ENCODE measurements at regions not wholly inside any gene's neighbourhood (a gene's known extent, or its start where the extent isn't known, plus 50 kb on each side); places are given as distances from the start of the nearest gene placed in this dataset.

- H3K18ac ChIP-seq (ENCODE audit: extremely low read depth, low read length): no peak overlapping the region
- H3K4me1 ChIP-seq (replicated peaks in 1 of 4; ENCODE audit: control insufficient read depth in 3 of 4, insufficient read depth in 4 of 4, low read length in 3 of 4): peaks cover 0 to 6% (median 0%) of the 10 kb centered on the region in 4 experiments; a peak in 2 of 7 replicates
- H3K27me3 ChIP-seq (replicated peaks in 1 of 4; ENCODE audit: control insufficient read depth in 3 of 4, extremely low read depth in 1 of 4, insufficient read depth in 3 of 4, low read length in 3 of 4): no peaks in the 10 kb centered on the region
- H3K23me2 ChIP-seq (ENCODE audit: low read depth, low read length): peaks cover 12% of the 10 kb centered on the region; the same call in 1 of the 2 replicates
- H4K8ac ChIP-seq (ENCODE audit: extremely low read depth, insufficient read depth, low read length): no peak overlapping the region
- H2BK5ac ChIP-seq (ENCODE audit: low read depth, low read length): no peak overlapping the region
- H3K36me3 ChIP-seq (ENCODE audit: control insufficient read depth in 2 of 4, insufficient read depth in 4 of 4, low read length in 3 of 4): no peaks in the 10 kb centered on the region
- FAIRE-seq: no peak
- H3K56ac ChIP-seq (replicated peaks; ENCODE audit: insufficient read length, low read depth, low read length): no peak overlapping the region
- CTCF ChIA-PET (ENCODE audit: partially characterized antibody): no interaction called here
- H2AK5ac ChIP-seq (ENCODE audit: low read depth, low read length): no peak overlapping the region
- no peak overlapping the region for H4K5ac ChIP-seq (ENCODE audit: insufficient read length, low read depth, low read length)
- no peak overlapping the region for H2BK20ac ChIP-seq (ENCODE audit: low read length)
- H3K9me3 ChIP-seq (ENCODE audit: insufficient read depth in 2 of 2, low read depth in 1 of 2, low read length in 1 of 2): peaks cover 0 to 6% of the 10 kb centered on the region in 2 experiments; a peak in 2 of 4 replicates
- no peak overlapping the region for H2BK120ac ChIP-seq (replicated peaks; ENCODE audit: low read depth, low read length)
- POLR2A ChIA-PET (ENCODE audit: partially characterized antibody): no interaction called here
- no peak overlapping the region for H3K9ac ChIP-seq (replicated peaks in 1 of 4; ENCODE audit: extremely low read depth in 1 of 4, low read depth in 3 of 4, low read length in 3 of 4)
- H3K14ac ChIP-seq (ENCODE audit: insufficient read length): no peak overlapping the region
- H2AFZ ChIP-seq (ENCODE audit: low read length): no peak overlapping the region; the same call in 1 of the 2 replicates
- no peak overlapping the region for H2BK15ac ChIP-seq (ENCODE audit: low read length)
- no peak overlapping the region for H3K4ac ChIP-seq (replicated peaks; ENCODE audit: insufficient read length, low read depth, low read length)
- H3K27ac ChIP-seq (ENCODE audit: low read depth, low read length): no peak overlapping the region
- peaks cover 0 to 7% of the 10 kb centered on the region in 2 experiments for H4K20me1 ChIP-seq (replicated peaks in 1 of 2; ENCODE audit: control insufficient read depth in 1 of 2, insufficient read depth in 2 of 2, low read length in 2 of 2)
- no peak overlapping the region for H2BK12ac ChIP-seq (ENCODE audit: low read depth, low read length)
- H4K91ac ChIP-seq (replicated peaks; ENCODE audit: insufficient read length, low read length): no peak overlapping the region
- H3K4me3 ChIP-seq (ENCODE audit: extremely low read depth in 1 of 4, insufficient read depth in 2 of 4, low read depth in 3 of 4, low read length in 4 of 4): no peak overlapping the region
- WGBS, 2 experiments (ENCODE audit: extremely low coverage in 1 of 2, insufficient coverage in 1 of 2, insufficient read length in 1 of 2, insufficient replicate concordance in 2 of 2, low coverage in 1 of 2, low lambda C conversion rate in 2 of 2, missing lambda C conversion rate in 1 of 2): 87% methylated on average over 10 of the region's 12 CpGs; no CpG with 5 or more reads in 1 of the 2 experiments
- no peak for DNase-seq (ENCODE audit: low read depth in 1 of 2, low spot score in 2 of 2)
- H3K23ac ChIP-seq (ENCODE audit: insufficient read length): no peak overlapping the region
- H3K4me2 ChIP-seq (ENCODE audit: insufficient read depth in 1 of 2, low read depth in 2 of 2, low read length in 2 of 2): no peak overlapping the region
- no peaks in the 10 kb centered on the region for H3K79me2 ChIP-seq (ENCODE audit: control insufficient read depth in 1 of 2, insufficient read depth in 2 of 2, low read length in 2 of 2)
- no peaks in the 10 kb centered on the region for H3K79me1 ChIP-seq (ENCODE audit: low read depth, low read length)
- TF ChIP-seq MAFK (IDR thresholded peaks at IDR 0.05; ENCODE audit: low read depth, low read length) (no peak), CBX8 (IDR thresholded peaks at IDR 0.05; ENCODE audit: borderline replicate concordance, low read depth, low read length) (no peak), CEBPB (IDR thresholded peaks at IDR 0.05; ENCODE audit: low read depth, low read length) (no peak), TAF1 (IDR thresholded peaks at IDR 0.05; ENCODE audit: low read depth, low read length) (no peak), CBX5 (IDR thresholded peaks at IDR 0.05; ENCODE audit: low read depth, low read length) (no peak), TCF12 (IDR thresholded peaks at IDR 0.05; ENCODE audit: low read depth, low read length) (no peak), KDM5A (IDR thresholded peaks at IDR 0.05; ENCODE audit: low read length) (no peak), CHD1 (IDR thresholded peaks at IDR 0.05; ENCODE audit: low read depth, low read length) (no peak), BACH1 (IDR thresholded peaks at IDR 0.05; ENCODE audit: low read length) (no peak), USF2 (IDR thresholded peaks at IDR 0.05; ENCODE audit: low read length) (no peak), POLR2AphosphoS5 (IDR thresholded peaks at IDR 0.05; ENCODE audit: low read depth, low read length) (no peak), RBBP5 (IDR thresholded peaks at IDR 0.05; ENCODE audit: borderline replicate concordance, low read depth, low read length) (no peak), HDAC2 (IDR thresholded peaks at IDR 0.05; ENCODE audit: borderline replicate concordance in 1 of 2, low read depth in 2 of 2, low read length in 2 of 2) (no peak)
- TF ChIP-seq, protein P1, sequence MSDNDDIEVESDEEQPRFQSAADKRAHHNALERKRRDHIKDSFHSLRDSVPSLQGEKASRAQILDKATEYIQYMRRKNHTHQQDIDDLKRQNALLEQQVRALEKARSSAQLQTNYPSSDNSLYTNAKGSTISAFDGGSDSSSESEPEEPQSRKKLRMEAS (IDR thresholded peaks at IDR 0.05): no peak
Observed at GRCh38 chr2:240304746-240305161, 130.7 kb upstream of the GPC1 start.

Measured in H1 (cell line).